Hepatocyte (in vitro differentiated cells): ENCODE measurements at regions not wholly inside any gene's neighbourhood (a gene's known extent, or its start where the extent isn't known, plus 50 kb on each side); places are given as distances from the start of the nearest gene placed in this dataset.
"Not testable (repeated sequence)": the region's sequence is repeated elsewhere in the genome, so short reads cannot be mapped to it uniquely, and the experiment has no call there.

Experiments used
- DNase-seq: peaks from one replicate; pipeline ENCODE4 v3.0.0-alpha.2; 2016; ENCODE audit warnings: low spot score
- H2AFZ ChIP-seq: fragments of 200-600 bp; sonication (generic); 2 replicates; pipeline ENCODE4 v1.6.0; 2016; ENCODE audit warnings: antibody characterized with exemption, mild to moderate bottlenecking
- H3K27ac ChIP-seq: fragments of 200-600 bp; sonication (generic); 2 replicates; pipeline ENCODE4 v1.5.1; 2016; ENCODE audit warnings: mild to moderate bottlenecking
- H3K27me3 ChIP-seq: fragments of 200-600 bp; sonication (generic); 2 replicates; pipeline ENCODE4 v1.6.1; 2016
- H3K36me3 ChIP-seq: fragments of 200-600 bp; sonication (generic); replicated peaks from 2 replicates; pipeline ENCODE4 v1.5.1; 2016; ENCODE audit warnings: low read depth; ENCODE audit not compliant: insufficient read depth
- H3K4me1 ChIP-seq: fragments of 200-600 bp; sonication (generic); 2 replicates; pipeline ENCODE4 v1.5.1; 2016; ENCODE audit warnings: mild to moderate bottlenecking, moderate library complexity; ENCODE audit not compliant: insufficient read depth
- H3K4me2 ChIP-seq: fragments of 200-600 bp; sonication (generic); 2 replicates; pipeline ENCODE4 v1.6.0; 2016
- H3K4me3 ChIP-seq: fragments of 200-600 bp; sonication (generic); 2 replicates; pipeline ENCODE4 v1.5.1; 2016; ENCODE audit warnings: mild to moderate bottlenecking
- H3K79me2 ChIP-seq: fragments of 200-600 bp; sonication (generic); 2 replicates; pipeline ENCODE4 v1.6.0; 2017; ENCODE audit warnings: mild to moderate bottlenecking
- H3K9me2 ChIP-seq: fragments of 200-600 bp; sonication (generic); replicated peaks from 2 replicates; pipeline ENCODE4 v1.6.0; 2017; ENCODE audit warnings: mild to moderate bottlenecking; ENCODE audit not compliant: insufficient read depth
- H3K9me3 ChIP-seq: fragments of 200-600 bp; sonication (generic); 2 replicates; pipeline ENCODE4 v1.5.1; 2016; ENCODE audit warnings: low read depth, mild to moderate bottlenecking
- H4K20me1 ChIP-seq: fragments of 200-600 bp; sonication (generic); 2 replicates; pipeline ENCODE4 v1.6.0; 2016; ENCODE audit warnings: mild to moderate bottlenecking; ENCODE audit not compliant: insufficient read depth, poor library complexity, severe bottlenecking
- EZH2 ChIP-seq: fragments of 200-600 bp; sonication (generic); IDR thresholded peaks from 2 replicates; pipeline ENCODE4 v1.6.1; 2016; ENCODE audit warnings: antibody characterized with exemption, mild to moderate bottlenecking, borderline replicate concordance
- EZH2phosphoT487 ChIP-seq: fragments of 200-600 bp; sonication (generic); IDR thresholded peaks from one replicate; pipeline ENCODE4 v1.6.1; 2018; ENCODE audit warnings: antibody characterized with exemption, mild to moderate bottlenecking, low read depth, moderate library complexity; ENCODE audit not compliant: unreplicated experiment, severe bottlenecking
- WGBS: methylation state at CpG from one replicate; pipeline ENCODE4 v1.1.6; 2016; ENCODE audit warnings: low lambda C conversion rate; ENCODE audit errors: missing lambda C conversion rate; 5-methylcytosine and 5-hydroxymethylcytosine counted together
- TF ChIP-seq, protein P1 (sequence below): fragments of 200-600 bp; sonication (generic); IDR thresholded peaks from 2 replicates; pipeline ENCODE4 v1.5.1; 2016; ENCODE audit warnings: antibody characterized with exemption, mild to moderate bottlenecking; ENCODE audit not compliant: poor library complexity

DNA sequence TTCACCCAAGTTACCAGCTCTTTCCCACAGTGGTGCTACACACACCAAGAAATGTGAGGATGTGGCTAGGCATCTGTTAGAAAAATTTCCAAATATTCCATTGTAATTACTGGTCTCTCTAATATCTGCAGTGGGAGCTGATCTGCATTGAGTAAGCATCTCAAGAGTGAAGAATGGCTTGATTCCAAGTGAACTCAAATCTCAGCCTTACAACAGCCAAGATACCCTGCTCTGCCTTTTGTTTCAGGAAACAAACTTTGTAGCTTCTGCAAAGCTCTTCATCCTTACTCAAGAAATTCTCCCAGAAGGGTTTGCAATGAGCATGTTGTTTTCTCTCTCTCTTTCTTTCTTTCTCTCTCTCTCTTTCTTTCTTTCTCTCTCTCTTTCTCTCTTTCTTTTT, 181.1 kb downstream of the FCRL5 start:
- no peak overlapping the region for H3K4me2 ChIP-seq
- H3K79me2 ChIP-seq, result no peaks in the 10 kb centered on the region
- no peak overlapping the region for H3K27ac ChIP-seq
- no peak overlapping the region for H2AFZ ChIP-seq
- no peak overlapping the region for H3K4me3 ChIP-seq
- H3K36me3 ChIP-seq, result no peaks in the 10 kb centered on the region
- no peaks in the 10 kb centered on the region for H4K20me1 ChIP-seq
- no peak for DNase-seq
- TF ChIP-seq, protein P1, sequence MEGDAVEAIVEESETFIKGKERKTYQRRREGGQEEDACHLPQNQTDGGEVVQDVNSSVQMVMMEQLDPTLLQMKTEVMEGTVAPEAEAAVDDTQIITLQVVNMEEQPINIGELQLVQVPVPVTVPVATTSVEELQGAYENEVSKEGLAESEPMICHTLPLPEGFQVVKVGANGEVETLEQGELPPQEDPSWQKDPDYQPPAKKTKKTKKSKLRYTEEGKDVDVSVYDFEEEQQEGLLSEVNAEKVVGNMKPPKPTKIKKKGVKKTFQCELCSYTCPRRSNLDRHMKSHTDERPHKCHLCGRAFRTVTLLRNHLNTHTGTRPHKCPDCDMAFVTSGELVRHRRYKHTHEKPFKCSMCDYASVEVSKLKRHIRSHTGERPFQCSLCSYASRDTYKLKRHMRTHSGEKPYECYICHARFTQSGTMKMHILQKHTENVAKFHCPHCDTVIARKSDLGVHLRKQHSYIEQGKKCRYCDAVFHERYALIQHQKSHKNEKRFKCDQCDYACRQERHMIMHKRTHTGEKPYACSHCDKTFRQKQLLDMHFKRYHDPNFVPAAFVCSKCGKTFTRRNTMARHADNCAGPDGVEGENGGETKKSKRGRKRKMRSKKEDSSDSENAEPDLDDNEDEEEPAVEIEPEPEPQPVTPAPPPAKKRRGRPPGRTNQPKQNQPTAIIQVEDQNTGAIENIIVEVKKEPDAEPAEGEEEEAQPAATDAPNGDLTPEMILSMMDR, result no peak
- TF ChIP-seq EZH2, result no peak
- no peak for TF ChIP-seq EZH2phosphoT487
- no peaks in the 10 kb centered on the region for H3K9me3 ChIP-seq
- peaks cover 10% of the 10 kb centered on the region for H3K4me1 ChIP-seq
- H3K9me2 ChIP-seq, result no peaks in the 10 kb centered on the region
- no peaks in the 10 kb centered on the region for H3K27me3 ChIP-seq

DNA sequence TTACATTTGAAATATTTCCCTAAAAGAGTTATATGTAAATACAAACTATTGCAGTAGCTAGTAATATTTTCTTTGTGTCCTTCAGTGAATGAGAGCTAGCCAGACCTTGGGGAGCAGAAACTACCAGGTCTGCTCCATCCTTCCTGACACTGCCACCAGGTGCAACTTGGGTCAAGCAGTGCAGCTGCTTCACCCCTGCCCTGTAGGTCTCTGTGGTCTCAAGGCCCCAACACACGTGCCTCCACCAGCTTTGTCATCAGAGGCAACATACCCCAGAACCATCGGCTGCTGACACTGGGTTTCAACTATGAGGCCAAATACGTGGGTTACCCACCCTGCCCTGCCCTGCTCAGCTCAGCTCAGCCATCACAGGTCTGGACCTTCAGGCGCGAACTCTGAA, 181.6 kb downstream of the FCRL5 start:
- TF ChIP-seq EZH2, result no peak
- TF ChIP-seq, protein P1, result no peak
- no peak for TF ChIP-seq EZH2phosphoT487
- H3K4me3 ChIP-seq, result no peak overlapping the region
- DNase-seq, result no peak
- no peak overlapping the region for H3K4me2 ChIP-seq
- 95% methylated on average over 5 of the region's 5 CpGs for WGBS
- H3K9me3 ChIP-seq, result no peaks in the 10 kb centered on the region
- H3K79me2 ChIP-seq, result no peaks in the 10 kb centered on the region
- no peaks in the 10 kb centered on the region for H3K9me2 ChIP-seq
- no peak overlapping the region for H3K27ac ChIP-seq
- H3K4me1 ChIP-seq, result peaks cover 11% of the 10 kb centered on the region
- no peak overlapping the region for H2AFZ ChIP-seq
- no peaks in the 10 kb centered on the region for H4K20me1 ChIP-seq
- no peaks in the 10 kb centered on the region for H3K36me3 ChIP-seq
- no peaks in the 10 kb centered on the region for H3K27me3 ChIP-seq

DNA sequence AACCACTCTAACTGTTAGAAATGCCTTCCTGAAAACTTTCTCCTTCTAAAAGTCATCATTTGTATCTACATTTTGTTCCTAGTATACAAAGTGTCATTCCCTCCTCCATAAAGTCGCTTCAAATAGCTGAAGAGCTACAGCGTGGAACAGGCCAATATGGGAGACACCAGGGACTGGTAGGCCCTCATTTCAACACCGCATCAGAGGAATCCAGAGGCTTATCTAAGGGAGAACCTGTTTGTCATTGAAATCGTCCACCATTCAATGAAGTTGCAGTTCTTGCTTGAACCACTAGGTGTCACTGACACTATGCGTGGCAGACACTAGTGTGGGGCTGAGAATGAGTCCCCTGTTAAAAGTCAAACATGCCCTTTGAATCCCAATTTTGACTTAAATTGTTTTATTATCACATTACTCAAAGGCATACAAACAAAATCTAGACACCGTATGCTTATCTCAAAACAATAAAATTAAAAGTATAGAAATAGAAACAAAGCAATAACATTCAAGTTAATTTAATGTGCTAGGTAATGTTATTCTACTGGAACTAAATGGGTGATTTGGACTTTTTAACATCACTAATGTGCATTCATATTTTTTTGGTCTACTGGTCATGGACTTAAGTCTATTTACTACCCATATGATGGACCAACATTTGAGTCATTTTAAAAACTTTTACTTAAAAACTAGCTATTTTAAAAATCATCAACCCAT, 182.3 kb downstream of the FCRL5 start:
- peak; percentile 70 for DNase-seq
- Histone ChIP-seq H3K9me2 (no peaks in the 10 kb centered on the region), H3K4me1 (peaks cover 11% of the 10 kb centered on the region), H3K4me3 (no peak overlapping the region), H3K9me3 (no peaks in the 10 kb centered on the region), H2AFZ (no peak overlapping the region), H3K79me2 (no peaks in the 10 kb centered on the region), H3K27ac (no peak overlapping the region), H3K4me2 (no peak overlapping the region), H4K20me1 (no peaks in the 10 kb centered on the region), H3K27me3 (no peaks in the 10 kb centered on the region), H3K36me3 (no peaks in the 10 kb centered on the region)
- 3% methylated on average over 6 of the region's 6 CpGs for WGBS
- TF ChIP-seq EZH2phosphoT487, result no peak
- TF ChIP-seq, protein P1, result peak; percentile 86
- TF ChIP-seq EZH2, result no peak

DNA sequence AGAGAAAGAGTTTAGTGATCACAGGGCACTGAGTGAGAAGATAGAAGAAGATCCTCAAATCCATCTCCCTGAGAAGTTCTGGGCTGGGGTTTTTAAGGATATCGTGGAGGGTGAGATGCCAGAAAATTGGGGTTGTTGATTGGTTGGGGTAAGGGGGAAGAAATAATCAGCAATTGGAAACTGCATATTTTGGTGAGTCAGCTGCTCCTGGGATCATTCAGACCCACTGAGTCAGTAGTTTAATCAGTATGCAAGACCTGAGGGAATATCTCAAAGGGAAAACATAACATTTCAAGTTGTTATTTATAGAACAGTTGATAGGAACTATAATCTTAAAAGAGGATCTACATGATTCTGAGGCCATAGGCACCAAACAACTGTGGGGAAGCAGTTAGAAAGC, 183.4 kb downstream of the FCRL5 start:
- not testable (repeated sequence) for H3K9me3 ChIP-seq, H3K27ac ChIP-seq, H4K20me1 ChIP-seq, H2AFZ ChIP-seq, H3K4me3 ChIP-seq, H3K4me2 ChIP-seq, DNase-seq, H3K27me3 ChIP-seq, H3K79me2 ChIP-seq, H3K9me2 ChIP-seq, H3K36me3 ChIP-seq
- WGBS, result 88% methylated on average over 1 of the region's 1 CpG
- H3K4me1 ChIP-seq, result peaks cover 11% of the 10 kb centered on the region
